ENCODE measurements at regions not wholly inside any gene's neighbourhood (a gene's known extent, or its start where the extent isn't known, plus 50 kb on each side); places are given as distances from the start of the nearest gene placed in this dataset.

- Mint-ChIP-seq H3K27me3 (ENCODE audit: low read depth in 3 of 3) (peaks cover 0 to 2% (median 0%) of the 10 kb centered on the region in 3 donors), H3K36me3 (no peaks in the 10 kb centered on the region), H3K4me1 (peaks cover 4% of the 10 kb centered on the region), H3K27ac (no peak overlapping the region), H3K9me3 (peaks cover 0 to 2% (median 0%) of the 10 kb centered on the region in 7 donors), H3K4me3 (no peak overlapping the region)
- H3K9ac ChIP-seq (ENCODE audit: insufficient read depth, low read length, poor library complexity, severe bottlenecking), result no peak overlapping the region
- H3K4me2 ChIP-seq (replicated peaks; ENCODE audit: extremely low read depth, low read length, poor library complexity, severe bottlenecking), result no peak overlapping the region
- no peak overlapping the region for H3K4me3 ChIP-seq (replicated peaks in 1 of 3; ENCODE audit: low read depth in 2 of 3, low read length in 3 of 3)
- H3K9me3 ChIP-seq (replicated peaks in 1 of 2; ENCODE audit: control insufficient read depth in 1 of 2, insufficient read depth in 1 of 2, low read length in 2 of 2), result no peaks in the 10 kb centered on the region
- H2AFZ ChIP-seq (ENCODE audit: insufficient read depth, low read depth, low read length, poor library complexity, severe bottlenecking), result no peak overlapping the region
- H3K36me3 ChIP-seq (replicated peaks in 1 of 2; ENCODE audit: control insufficient read depth in 1 of 2, insufficient read depth in 2 of 2, low read length in 2 of 2), result no peaks in the 10 kb centered on the region
- TF ChIP-seq CTCF (IDR thresholded peaks at IDR 0.05), result no peak
- no peak overlapping the region for H3K27ac ChIP-seq (ENCODE audit: low read depth in 1 of 2, low read length in 2 of 2)
- intact Hi-C loops (cut with micrococcal nuclease), result loop anchor here (10.0 kb wide), 2 partner anchors 178 to 198 kb away; partner anchors contain the start of gene ARID2 (in 1 of the 2)
- no peak for DNase-seq
- no peaks in the 10 kb centered on the region for H3K79me2 ChIP-seq (ENCODE audit: insufficient read depth, low read length)
- no peaks in the 10 kb centered on the region for H4K20me1 ChIP-seq (ENCODE audit: insufficient read depth, low read length)
- no CpG with 5 or more reads among the region's 1 CpG for WGBS (ENCODE audit: insufficient coverage)
- H3K27me3 ChIP-seq (ENCODE audit: control insufficient read depth in 2 of 2, insufficient read depth in 2 of 2, low read length in 2 of 2), result no peaks in the 10 kb centered on the region
- no peaks in the 10 kb centered on the region for H3K4me1 ChIP-seq (ENCODE audit: control insufficient read depth in 1 of 2, insufficient read depth in 2 of 2, low read length in 2 of 2)
Observed at GRCh38 chr12:45547132-45547531, 182.4 kb upstream of the ARID2 start.

GRCh38 chr12:45547822-45548221, 181.7 kb upstream of the ARID2 start:
- DNase-seq, result no peak
- H3K9me3 ChIP-seq (replicated peaks in 1 of 2; ENCODE audit: control insufficient read depth in 1 of 2, insufficient read depth in 1 of 2, low read length in 2 of 2), result no peaks in the 10 kb centered on the region
- H3K27me3 ChIP-seq (ENCODE audit: control insufficient read depth in 2 of 2, insufficient read depth in 2 of 2, low read length in 2 of 2), result no peaks in the 10 kb centered on the region
- Mint-ChIP-seq H3K27ac (no peak overlapping the region), H3K4me1 (peaks cover 4% of the 10 kb centered on the region), H3K27me3 (ENCODE audit: low read depth in 3 of 3) (peaks cover 0 to 2% (median 0%) of the 10 kb centered on the region in 3 donors), H3K36me3 (no peaks in the 10 kb centered on the region), H3K9me3 (peaks cover 0 to 2% (median 0%) of the 10 kb centered on the region in 7 donors), H3K4me3 (no peak overlapping the region)
- H3K79me2 ChIP-seq (ENCODE audit: insufficient read depth, low read length), result no peaks in the 10 kb centered on the region
- no peaks in the 10 kb centered on the region for H3K36me3 ChIP-seq (replicated peaks in 1 of 2; ENCODE audit: control insufficient read depth in 1 of 2, insufficient read depth in 2 of 2, low read length in 2 of 2)
- H3K4me2 ChIP-seq (replicated peaks; ENCODE audit: extremely low read depth, low read length, poor library complexity, severe bottlenecking), result no peak overlapping the region
- no peaks in the 10 kb centered on the region for H4K20me1 ChIP-seq (ENCODE audit: insufficient read depth, low read length)
- no peaks in the 10 kb centered on the region for H3K4me1 ChIP-seq (ENCODE audit: control insufficient read depth in 1 of 2, insufficient read depth in 2 of 2, low read length in 2 of 2)
- no peak overlapping the region for H3K9ac ChIP-seq (ENCODE audit: insufficient read depth, low read length, poor library complexity, severe bottlenecking)
- WGBS (ENCODE audit: insufficient coverage), result 50% methylated on average over 1 of the region's 1 CpG
- no peak overlapping the region for H2AFZ ChIP-seq (ENCODE audit: insufficient read depth, low read depth, low read length, poor library complexity, severe bottlenecking)
- no peak overlapping the region for H3K27ac ChIP-seq (ENCODE audit: low read depth in 1 of 2, low read length in 2 of 2)
- no peak for TF ChIP-seq CTCF (IDR thresholded peaks at IDR 0.05)
- no peak overlapping the region for H3K4me3 ChIP-seq (replicated peaks in 1 of 3; ENCODE audit: low read depth in 2 of 3, low read length in 3 of 3)
- intact Hi-C loops (cut with micrococcal nuclease), result loop anchor here (10.0 kb wide), 2 partner anchors 177 to 197 kb away; partner anchors contain the start of gene ARID2 (in 1 of the 2)

Data from CD14-positive monocyte (primary cell).